ENCODE measurements at regions not wholly inside any gene's neighbourhood (a gene's known extent, or its start where the extent isn't known, plus 50 kb on each side); places are given as distances from the start of the nearest gene placed in this dataset.

GRCh38 chr5:6907320-6907918 lies 194.2 kb downstream of the TENT4A start:
- Histone ChIP-seq H3K36me3 (replicated peaks in 1 of 2) (no peaks in the 10 kb centered on the region), H3K27me3 (no peaks in the 10 kb centered on the region), H3K9me3 (replicated peaks in 1 of 3) (no peaks in the 10 kb centered on the region), H3K27ac (no peak overlapping the region), H3K4me1 (replicated peaks in 1 of 2) (no peaks in the 10 kb centered on the region), H3K4me3 (no peak overlapping the region)
- no peak for TF ChIP-seq CTCF (IDR thresholded peaks at IDR 0.05)
- TF ChIP-seq POLR2A (IDR thresholded peaks at IDR 0.05) = no peak
- WGBS, 4 donors = 67 to 82% (median 76%) methylated on average over 8 of the region's 8 CpGs
- intact Hi-C loops (cut with DNase I) = no loop called here
- no peak for DNase-seq

- no peak for TF ChIP-seq CTCF (IDR thresholded peaks at IDR 0.05)
- TF ChIP-seq POLR2A (IDR thresholded peaks at IDR 0.05) = no peak
These were observed 196.7 kb downstream of the TENT4A start for GRCh38 chr5:6909901-6910300.

GRCh38 chr5:6910950-6911349 lies 197.7 kb downstream of the TENT4A start:
- Histone ChIP-seq H3K27me3 (peaks cover 4% of the 10 kb centered on the region), H3K9me3 (replicated peaks in 1 of 3) (no peaks in the 10 kb centered on the region), H3K27ac (no peak overlapping the region), H3K36me3 (replicated peaks in 1 of 2) (no peaks in the 10 kb centered on the region), H3K4me1 (replicated peaks in 1 of 2) (no peaks in the 10 kb centered on the region), H3K4me3 (no peak overlapping the region)
- DNase-seq = no peak
- intact Hi-C loops (cut with DNase I) = no loop called here
- 67 to 72% (median 68%) methylated on average over 3 of the region's 3 CpGs for WGBS, 4 donors
- TF ChIP-seq POLR2A (IDR thresholded peaks at IDR 0.05) = no peak
- TF ChIP-seq CTCF (IDR thresholded peaks at IDR 0.05) = no peak

More at GRCh38 chr5:6909901-6910300, 196.7 kb downstream of the TENT4A start:
- no peak for DNase-seq
- Histone ChIP-seq H3K27ac (no peak overlapping the region), H3K36me3 (replicated peaks in 1 of 2) (no peaks in the 10 kb centered on the region), H3K4me1 (replicated peaks in 1 of 2) (no peaks in the 10 kb centered on the region), H3K4me3 (no peak overlapping the region), H3K9me3 (replicated peaks in 1 of 3) (no peaks in the 10 kb centered on the region), H3K27me3 (peaks cover 2% of the 10 kb centered on the region)
- WGBS, 4 donors = 73 to 86% (median 79%) methylated on average over 4 of the region's 4 CpGs
- intact Hi-C loops (cut with DNase I) = no loop called here

- intact Hi-C loops (cut with DNase I) = no loop called here
- peaks cover 4% of the 10 kb centered on the region for H3K27me3 ChIP-seq
- TF ChIP-seq CTCF (IDR thresholded peaks at IDR 0.05) (no peak), POLR2A (IDR thresholded peaks at IDR 0.05) (no peak)
- no peak overlapping the region for H3K27ac ChIP-seq
- H3K4me1 ChIP-seq (replicated peaks in 1 of 2) = no peaks in the 10 kb centered on the region
- DNase-seq = no peak
- 91 to 97% (median 95%) methylated on average over 2 of the region's 2 CpGs for WGBS, 4 donors
- no peaks in the 10 kb centered on the region for H3K9me3 ChIP-seq (replicated peaks in 1 of 3)
- H3K4me3 ChIP-seq = no peak overlapping the region
- H3K36me3 ChIP-seq (replicated peaks in 1 of 2) = no peaks in the 10 kb centered on the region
These were observed 201.1 kb downstream of the TENT4A start for GRCh38 chr5:6914347-6914746.
